OCI-LY3 (cell line): ENCODE measurements at regions not wholly inside any gene's neighbourhood (a gene's known extent, or its start where the extent isn't known, plus 50 kb on each side); places are given as distances from the start of the nearest gene placed in this dataset.

Experiments
- CTCF ChIP-seq: fragments of 200-600, 300-600 bp; sonication (generic); IDR thresholded peaks from 2 replicates; pipeline ENCODE4 v1.5.1; 2014; ENCODE audit warnings: antibody characterized with exemption, low read length, low read depth
- EZH2phosphoT487 ChIP-seq: fragments of 200-600 bp; shearing (Covaris generic); IDR thresholded peaks from 2 replicates; pipeline ENCODE4 v1.6.1; 2018; ENCODE audit warnings: antibody characterized with exemption, mixed run types, low read depth

- TF ChIP-seq CTCF, result no peak
- no peak for TF ChIP-seq EZH2phosphoT487
Observed at GRCh38 chr6:3670356-3670755, 81.2 kb downstream of the PXDC1 start.
